HFF-Myc (cell line): ENCODE measurements at regions not wholly inside any gene's neighbourhood (a gene's known extent, or its start where the extent isn't known, plus 50 kb on each side); places are given as distances from the start of the nearest gene placed in this dataset.

Experiments
- DNase-seq: peaks from one replicate; pipeline ENCODE4 v3.0.0-alpha.2; 2011; ENCODE audit warnings: low read depth; ENCODE audit errors: extremely low read depth
- H3K4me3 ChIP-seq: replicated peaks from 2 replicates; pipeline ENCODE4 v1.5.1; 2011; ENCODE audit warnings: low read depth, mild to moderate bottlenecking, control low read depth, low read length
- TF ChIP-seq, protein P1 (sequence below): IDR thresholded peaks from 2 replicates; pipeline ENCODE4 v1.5.1; 2012; ENCODE audit warnings: mild to moderate bottlenecking, low read depth, low read length, control low read depth; ENCODE audit errors: missing control alignments

DNA sequence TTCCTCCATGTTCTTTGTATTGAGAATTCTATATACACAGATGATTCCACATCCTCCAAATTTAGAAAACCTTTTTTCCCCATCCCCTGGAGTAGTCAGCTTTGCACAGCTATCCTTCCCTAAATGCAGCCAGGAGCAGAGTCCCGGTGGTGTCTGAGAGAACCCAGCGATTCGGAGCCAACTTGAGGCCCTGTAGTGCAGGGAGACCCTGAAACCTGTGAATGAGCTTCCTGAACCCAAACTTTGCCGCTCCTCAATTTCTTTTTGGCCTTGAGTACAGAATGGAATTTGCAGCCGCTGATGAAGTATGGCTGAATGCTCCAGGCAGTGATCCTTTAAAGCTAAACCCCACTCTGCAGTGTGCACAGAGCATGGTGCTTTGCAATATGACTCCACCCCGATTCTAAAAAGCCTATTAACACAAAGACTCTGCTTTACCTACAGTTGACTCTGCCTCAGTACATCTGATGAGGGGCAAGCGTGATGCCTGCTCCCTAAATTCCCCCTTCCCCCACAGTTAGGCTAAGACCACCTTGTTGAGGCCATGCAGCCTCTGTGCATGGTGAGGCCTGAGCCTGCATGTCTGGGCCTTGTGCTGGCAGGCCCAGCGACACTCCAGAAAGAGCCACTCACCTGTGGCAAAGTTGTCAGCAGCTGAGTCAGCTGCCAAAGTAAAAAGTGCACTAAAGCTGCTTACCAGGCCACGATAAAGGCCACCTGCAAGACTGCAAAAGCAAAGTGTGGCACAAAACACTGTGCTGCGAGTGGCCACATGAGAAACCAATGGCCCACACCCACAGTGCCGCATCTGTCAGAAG is 82.1 kb downstream of the PLEKHG1 start:
- no peak for DNase-seq
- TF ChIP-seq, protein P1, sequence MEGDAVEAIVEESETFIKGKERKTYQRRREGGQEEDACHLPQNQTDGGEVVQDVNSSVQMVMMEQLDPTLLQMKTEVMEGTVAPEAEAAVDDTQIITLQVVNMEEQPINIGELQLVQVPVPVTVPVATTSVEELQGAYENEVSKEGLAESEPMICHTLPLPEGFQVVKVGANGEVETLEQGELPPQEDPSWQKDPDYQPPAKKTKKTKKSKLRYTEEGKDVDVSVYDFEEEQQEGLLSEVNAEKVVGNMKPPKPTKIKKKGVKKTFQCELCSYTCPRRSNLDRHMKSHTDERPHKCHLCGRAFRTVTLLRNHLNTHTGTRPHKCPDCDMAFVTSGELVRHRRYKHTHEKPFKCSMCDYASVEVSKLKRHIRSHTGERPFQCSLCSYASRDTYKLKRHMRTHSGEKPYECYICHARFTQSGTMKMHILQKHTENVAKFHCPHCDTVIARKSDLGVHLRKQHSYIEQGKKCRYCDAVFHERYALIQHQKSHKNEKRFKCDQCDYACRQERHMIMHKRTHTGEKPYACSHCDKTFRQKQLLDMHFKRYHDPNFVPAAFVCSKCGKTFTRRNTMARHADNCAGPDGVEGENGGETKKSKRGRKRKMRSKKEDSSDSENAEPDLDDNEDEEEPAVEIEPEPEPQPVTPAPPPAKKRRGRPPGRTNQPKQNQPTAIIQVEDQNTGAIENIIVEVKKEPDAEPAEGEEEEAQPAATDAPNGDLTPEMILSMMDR = no peak
- H3K4me3 ChIP-seq = no peak overlapping the region

DNA sequence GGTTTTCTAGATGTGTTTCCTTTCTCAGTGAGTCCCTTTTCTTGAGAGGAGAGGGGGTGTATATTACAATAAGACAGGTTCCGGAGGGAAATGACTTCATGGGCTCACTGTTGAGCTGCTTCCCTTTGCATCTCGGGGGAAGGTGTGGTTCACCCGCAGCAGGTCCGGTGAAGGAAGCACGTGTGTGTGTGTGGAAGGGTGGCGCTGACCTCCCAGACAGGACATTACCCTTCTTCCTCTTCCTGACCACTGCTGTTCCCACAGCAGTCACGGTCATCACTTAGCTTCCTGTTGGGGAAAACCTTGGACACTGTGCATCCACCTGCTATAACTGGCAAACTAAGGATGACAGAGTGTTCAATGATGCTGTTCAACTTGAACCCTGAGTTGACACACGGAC is 83.6 kb downstream of the PLEKHG1 start:
- TF ChIP-seq, protein P1 = no peak
- DNase-seq = no peak
- no peak overlapping the region for H3K4me3 ChIP-seq

DNA sequence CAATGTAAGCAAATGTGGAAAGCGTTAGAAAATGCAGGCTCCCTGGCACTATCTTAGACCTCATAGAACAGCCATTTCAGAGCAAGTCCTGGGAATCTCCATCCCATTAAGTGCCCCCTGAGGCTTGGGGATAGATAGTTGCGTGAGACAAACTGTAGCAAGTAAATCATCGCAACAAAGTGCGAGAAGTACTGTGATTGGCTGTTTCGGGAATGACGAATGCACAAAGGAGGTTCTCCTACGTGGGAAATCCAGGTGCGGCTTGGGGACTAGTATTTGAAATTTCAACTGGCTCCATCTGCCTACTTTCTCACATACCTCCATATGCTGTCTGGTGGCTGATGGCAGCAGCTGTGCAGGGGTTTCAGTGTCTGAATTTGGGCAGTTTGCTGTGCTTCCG is 84.5 kb downstream of the PLEKHG1 start:
- H3K4me3 ChIP-seq = no peak overlapping the region
- DNase-seq = no peak
- TF ChIP-seq, protein P1 = no peak

DNA sequence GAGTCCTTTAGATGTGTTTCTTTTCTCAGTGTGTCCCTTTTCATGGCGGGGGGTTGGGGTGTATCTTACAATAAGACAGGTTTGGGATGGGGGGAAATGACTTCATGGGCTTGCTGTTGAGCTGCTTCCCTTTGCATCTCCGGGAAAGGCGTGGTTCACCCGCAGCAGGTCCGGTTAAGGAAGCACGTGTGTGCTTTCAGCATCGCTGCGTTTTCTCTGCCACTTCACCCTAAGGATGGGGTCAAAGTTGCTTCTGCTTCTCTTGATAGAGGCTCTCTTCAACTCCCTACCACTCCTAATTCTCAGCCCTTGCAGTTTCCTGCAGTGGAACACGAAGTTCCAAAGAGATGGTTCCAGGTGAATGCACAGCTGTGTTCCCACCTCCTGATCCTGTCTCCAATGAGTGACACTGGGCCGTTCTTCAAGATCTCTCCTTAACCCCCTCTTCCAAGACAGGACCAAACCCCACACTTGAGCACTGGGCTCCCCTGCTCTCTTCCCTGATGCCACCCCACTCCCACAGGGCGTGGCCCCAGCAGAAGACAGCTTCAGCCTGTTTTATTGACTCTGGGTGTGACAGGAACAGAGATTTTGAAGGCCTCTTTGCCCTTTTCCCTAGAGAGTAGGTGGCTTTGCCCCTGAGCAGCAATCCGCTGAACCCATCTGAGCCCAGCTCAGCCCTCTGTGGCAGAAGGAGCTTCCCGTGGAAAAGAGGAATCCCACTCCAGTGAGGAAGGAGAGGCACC is 85.2 kb downstream of the PLEKHG1 start:
- no peak overlapping the region for H3K4me3 ChIP-seq
- TF ChIP-seq, protein P1 = no peak

DNA sequence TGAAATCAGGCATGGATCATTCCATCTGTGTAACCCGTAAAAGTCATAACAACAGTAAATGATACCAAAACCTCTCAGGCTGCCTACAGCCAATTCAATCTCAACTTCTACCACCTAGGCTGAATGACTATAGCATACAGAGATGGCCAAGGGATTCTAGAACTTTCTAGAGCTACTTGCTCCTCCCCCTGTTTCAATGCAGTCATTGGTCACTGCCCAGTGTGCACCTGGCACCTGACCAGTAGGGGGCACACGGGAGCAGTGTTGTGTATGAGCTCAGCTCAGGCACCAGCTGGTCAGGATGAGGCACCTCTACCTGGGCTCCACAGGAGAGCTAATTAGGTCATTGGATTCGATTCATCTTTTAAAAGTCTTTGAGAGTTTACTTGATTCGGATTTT is 86.2 kb downstream of the PLEKHG1 start:
- TF ChIP-seq, protein P1 = peak; percentile 78
- no peak overlapping the region for H3K4me3 ChIP-seq
- DNase-seq = no peak

More for the DNA sequence above, 85.2 kb downstream of the PLEKHG1 start:
- no peak for DNase-seq

DNA sequence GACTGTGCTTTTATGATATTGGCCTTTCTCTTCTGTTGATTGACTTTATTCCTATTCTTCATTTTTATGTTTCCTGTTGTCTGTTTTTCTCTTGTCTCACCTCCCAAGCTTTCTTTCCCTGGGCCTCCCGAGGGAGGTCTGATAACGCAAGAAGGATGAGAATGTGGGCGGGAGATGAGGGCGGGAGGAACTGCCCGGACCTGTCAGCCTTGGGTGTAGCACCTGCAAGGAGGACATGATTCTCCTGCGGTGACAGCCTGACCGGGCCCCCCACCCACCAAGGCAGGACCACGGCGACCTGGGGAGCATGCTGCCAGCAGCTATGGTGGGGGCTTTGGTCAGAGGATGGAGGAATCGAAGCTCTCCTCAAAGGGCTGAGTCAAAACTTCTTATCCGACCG is 86.9 kb downstream of the PLEKHG1 start:
- DNase-seq = no peak
- no peak overlapping the region for H3K4me3 ChIP-seq
- TF ChIP-seq, protein P1 = no peak
